GM21423 (cell line): ENCODE measurements at regions not wholly inside any gene's neighbourhood (a gene's known extent, or its start where the extent isn't known, plus 50 kb on each side); places are given as distances from the start of the nearest gene placed in this dataset.
"Not testable (repeated sequence)": the region's sequence is repeated elsewhere in the genome, so short reads cannot be mapped to it uniquely, and the experiment has no call there.

ENCODE experiments used
- ATAC-seq: cut with Tn5 transposase; IDR thresholded peaks from one replicate; pipeline ENCODE4 v1.9.1; 2021; ENCODE audit warnings: mild to moderate bottlenecking, moderate library complexity; ENCODE audit not compliant: unreplicated experiment

DNA sequence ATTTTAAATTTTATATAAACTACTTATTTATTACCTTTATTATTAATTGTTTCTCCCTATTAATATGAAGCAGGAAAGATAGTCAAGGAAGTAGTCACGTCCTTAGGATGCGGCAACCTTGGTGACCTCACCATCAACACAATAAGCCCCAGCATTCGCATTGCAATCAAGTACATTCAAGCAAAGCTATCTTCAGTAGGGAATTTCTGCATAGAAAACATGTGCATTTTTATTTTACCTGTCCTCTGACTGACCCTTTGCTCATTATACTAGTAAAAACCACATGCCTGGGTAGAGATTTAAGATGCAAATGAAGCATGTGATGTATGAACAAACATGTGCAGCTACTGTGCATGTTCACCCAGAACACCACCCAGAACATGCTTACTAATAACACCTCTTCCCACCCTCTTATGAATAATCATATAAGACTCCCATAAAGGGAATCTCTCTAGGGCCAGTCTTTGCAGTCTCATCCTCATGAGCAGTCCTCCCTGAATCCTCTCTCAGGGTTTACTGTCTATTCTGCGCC is 869.6 kb downstream of the TAF11L14 start:
- no peak for ATAC-seq

DNA sequence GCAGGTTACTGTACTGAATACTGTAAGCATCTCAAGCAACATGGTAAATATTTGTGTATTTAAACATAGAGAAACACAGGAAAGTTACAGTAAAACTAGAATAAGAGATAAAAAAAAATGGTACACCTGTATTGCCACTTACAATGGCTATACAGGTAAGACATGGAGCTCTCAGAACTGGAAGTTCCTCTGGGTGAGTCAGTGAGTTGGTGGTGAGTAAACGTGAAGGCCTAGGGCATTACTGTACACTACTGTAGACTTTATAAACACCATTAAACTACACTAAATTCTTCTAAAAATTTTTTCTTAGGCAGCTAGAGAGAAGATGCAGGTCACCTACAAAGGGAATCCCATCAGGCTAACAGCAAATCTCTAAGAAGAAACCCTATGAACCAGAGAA is 872.9 kb downstream of the TAF11L14 start:
- no peak for ATAC-seq

DNA sequence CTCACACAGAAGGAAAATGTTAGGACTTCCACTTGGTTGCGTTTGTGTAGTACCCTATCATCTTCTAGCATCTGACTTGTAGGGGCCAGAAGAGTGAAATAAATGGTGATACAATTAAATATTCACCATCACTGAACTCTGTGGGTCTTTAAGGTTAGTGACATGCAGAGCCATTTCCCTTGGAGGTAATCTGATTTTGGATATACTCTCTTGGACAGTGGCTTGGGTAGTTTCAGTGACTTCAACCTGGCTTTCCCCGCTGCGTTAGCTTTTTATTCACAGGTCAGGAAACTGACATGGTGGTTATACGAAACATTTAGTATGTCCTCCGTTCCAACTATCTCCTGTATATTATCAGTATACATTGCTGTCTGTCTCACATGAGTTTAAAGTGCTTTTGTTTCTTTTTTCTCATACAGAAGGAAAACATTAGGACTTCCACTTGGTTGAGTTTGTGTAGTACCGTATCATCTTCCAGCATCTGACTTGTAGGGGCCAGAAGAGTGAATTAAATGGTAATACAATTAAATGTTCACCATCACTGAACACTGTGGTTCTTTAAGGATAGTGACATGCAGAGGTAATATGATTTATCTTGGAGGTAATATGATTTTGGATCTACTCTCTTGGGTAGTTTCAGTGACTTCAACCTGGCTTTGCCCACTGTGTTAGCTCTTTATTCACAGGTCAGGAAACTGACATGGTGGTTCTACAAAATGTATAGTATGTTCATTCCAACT is 883.6 kb downstream of the TAF11L14 start:
- no peak for ATAC-seq

DNA sequence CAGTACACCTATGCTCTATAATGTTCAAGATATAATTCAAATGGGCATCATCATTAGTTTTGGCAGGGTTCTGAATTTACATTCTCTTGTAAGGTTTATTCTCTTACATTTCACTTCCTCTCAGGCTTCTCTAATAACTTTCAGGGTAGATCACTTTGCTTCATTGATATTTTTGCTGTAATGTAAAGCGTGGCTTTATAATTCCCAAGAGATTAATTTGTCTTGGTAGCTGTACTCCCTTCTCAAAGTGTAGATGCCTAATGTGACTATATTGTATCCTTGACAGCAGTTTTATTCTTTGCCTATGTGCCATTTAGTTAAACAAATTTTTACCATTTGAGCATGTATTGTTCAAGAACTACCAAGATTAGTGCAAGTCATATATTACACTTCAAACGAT is 889.1 kb downstream of the TAF11L14 start:
- ATAC-seq, result no peak

DNA sequence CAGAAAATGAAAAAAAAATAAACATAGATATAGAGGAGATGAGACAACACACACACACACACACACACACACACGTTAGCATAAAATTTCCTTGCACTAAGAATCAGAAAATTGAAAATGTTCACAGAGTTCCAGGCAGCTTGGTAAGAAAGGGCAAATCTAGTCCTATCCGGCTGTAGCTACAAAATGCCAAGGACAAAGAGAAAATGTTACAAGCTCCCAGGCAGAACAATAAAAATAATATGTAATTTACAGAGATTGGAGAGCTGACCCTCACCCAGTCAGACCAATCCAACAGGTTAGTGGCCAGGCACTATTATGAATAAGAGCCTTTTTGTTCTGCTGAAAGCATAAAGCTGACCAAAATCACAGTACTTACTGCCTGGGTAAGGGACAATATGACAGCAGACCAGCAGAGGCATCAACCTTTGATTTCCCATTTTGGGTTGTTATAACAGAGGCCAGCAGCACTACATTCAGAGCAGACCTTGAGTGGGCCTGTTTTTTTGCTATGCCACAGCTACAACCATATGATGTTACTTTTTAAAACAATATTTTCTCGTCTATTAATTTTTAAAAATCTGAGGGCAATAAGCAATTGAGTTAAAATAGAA is 892.6 kb downstream of the TAF11L14 start:
- no peak for ATAC-seq

DNA sequence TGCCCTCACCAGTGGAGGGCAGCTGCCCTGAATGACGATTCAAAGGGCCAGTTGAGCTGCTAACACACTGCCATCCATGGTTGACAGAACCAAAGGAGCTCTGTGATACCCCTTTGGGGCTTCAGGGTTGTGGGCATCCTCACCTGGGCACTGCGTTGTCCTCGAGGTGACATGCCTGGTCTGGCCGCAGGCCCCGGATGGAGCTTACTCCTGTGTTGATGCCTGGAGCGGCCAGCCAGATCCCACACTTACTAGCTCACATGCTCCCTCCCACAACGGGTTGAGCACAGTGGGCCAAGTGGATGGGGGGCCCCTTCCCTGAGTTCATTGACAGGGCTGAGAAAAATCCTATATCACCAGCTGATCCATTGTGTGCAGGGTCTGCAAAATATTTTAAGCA is 898.9 kb downstream of the TAF11L14 start:
- no peak for ATAC-seq

DNA sequence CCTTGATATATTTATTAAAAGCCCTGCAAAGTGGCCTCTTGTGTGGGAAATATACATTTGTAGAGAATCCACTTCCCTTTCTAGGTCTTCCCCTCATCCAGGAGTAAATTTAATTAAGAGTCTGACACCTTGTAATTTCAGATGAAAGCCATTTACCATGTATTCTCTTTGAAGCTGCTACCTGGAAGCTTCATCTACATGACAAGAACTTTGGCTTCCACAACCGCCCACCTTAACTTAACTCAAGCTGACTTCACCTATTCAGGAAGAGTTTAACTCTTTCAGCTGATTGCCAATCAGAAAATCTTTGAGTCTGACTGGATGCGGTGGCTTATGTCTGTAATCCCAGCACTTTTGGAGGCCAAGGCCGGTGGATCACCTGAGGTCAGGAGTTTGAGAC is 899.9 kb downstream of the TAF11L14 start:
- ATAC-seq, result no peak

DNA sequence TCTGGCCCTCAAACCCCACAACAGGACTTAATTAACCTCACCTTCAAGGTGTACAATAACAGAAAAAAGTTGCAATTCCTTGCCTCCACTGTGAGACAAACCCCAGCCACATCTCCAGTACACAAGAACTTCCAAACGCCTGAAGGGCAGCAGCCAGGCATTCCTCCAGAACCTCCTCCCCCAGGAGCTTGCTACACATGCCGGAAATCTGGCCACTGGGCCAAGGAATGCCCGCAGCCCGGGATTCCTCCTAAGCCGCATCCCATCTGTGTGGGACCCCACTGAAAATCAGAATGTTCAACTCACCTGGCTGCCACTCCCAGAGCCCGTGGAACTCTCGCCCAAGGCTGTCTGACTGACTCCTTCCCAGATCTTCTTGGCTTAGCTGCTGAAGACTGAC is 901.5 kb downstream of the TAF11L14 start:
- ATAC-seq, result not testable (repeated sequence)

DNA sequence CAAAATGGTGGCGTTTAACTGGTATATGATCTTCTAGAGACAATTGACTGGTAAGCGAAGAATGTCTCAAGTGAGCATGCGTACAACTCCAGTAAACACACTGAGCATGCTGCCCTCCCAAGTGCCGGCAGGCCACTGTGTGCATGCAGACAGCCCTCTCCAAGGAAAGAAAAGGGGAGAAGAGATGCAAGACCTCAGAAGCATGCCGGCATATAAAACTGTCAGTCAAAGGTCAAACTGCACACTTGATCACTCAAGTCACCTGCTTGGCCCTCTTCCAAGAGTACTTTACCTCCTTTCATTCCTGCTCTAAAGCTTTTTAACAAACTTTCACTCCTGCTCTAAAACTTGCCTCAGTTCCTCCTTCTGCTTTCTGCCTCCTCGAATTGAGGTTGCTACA is 910.2 kb downstream of the TAF11L14 start:
- no peak for ATAC-seq

DNA sequence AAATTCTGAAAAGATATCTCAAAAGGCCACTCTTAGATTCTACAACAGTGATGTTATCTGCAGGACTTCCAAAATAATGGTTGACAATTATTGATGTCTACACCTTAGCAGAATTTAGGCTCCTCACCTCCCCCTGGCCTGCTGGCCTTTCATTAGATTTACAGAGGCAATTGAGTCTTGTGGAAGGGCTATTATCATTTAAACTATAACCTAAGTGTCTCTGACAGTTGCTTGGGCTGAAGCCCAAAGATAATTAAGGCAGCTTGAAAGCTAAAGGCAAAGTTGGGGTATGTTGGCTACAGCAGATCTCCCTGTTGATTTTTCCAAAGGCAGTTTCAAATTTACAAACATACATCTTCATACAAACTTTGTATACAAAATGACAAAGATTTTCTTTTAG is 912.3 kb downstream of the TAF11L14 start:
- no peak for ATAC-seq

DNA sequence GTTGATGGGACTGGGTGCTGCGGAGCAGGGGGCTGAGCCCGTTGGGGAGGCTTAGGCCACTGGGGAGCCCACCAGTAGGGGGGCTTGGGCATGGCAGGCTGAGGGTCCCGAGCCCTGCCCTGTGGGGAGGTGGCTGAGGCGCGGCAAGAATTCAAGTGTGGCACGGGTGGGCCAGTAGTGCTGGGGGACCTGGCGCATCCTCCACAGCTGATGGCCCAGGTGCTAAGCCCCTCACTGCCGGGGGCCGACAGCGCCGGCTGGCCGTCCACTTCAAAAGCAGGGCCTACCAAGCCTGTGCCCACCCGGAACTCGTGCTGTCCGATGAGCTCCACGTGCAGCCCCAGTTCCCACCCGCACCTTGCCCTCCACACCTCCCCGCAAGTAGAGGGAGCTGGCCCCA is 917.5 kb downstream of the TAF11L14 start:
- ATAC-seq, result no peak

DNA sequence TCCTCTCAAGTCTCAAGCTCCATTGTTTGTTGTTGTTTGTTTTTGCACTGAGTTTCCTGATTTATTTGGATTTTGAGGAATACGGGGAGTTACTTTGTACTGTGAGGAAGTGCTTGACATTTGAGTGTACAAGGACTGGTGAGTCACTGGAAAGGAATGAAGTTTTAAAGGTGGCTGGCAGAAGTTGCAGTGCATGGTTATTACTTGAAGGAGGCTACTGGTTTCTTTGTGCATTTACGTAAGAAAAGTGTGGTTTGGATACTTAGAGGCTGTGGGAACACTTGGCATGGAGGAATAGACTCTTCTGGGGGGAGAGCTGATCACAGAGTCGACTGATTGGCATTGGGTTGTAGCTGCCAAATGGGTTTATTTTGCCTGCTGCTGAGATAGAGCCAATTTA is 919.0 kb downstream of the TAF11L14 start:
- ATAC-seq, result no peak

DNA sequence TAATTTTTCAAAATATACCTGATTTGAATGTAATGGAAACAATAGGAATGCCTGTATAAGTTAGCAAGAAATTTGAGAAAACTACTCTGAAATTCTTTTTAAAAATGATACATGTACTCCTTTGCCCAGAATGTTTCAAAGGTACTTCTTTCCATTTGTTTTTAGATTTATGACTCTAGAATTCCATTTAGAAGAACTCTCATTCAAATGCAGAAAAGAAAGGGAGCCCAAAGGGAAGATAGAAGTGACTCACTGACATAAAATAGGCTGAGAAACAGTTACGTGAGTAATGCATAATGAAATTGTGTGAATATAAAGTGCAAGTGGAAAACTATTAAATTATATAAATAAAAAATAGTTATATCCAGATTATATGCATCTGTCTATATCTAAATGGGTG is 926.3 kb downstream of the TAF11L14 start:
- no peak for ATAC-seq

DNA sequence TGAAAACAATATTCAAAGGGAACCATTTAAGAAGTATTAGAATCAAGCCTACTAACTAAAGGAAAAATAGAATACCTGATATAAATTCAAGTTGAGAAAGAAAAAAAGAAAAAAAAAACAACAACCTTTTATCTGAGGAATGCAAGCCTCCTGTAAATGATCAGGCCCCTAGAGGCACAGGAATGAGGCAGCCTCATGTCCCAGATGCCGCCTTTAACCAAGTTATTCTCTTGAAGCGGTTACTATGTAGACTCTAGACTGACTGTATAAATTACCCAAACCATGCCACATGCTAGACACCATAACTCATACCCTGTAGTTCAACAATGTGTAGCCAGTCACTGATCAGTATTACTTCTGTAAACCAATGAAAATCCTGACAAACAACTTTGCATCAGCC is 929.6 kb downstream of the TAF11L14 start:
- no peak for ATAC-seq

DNA sequence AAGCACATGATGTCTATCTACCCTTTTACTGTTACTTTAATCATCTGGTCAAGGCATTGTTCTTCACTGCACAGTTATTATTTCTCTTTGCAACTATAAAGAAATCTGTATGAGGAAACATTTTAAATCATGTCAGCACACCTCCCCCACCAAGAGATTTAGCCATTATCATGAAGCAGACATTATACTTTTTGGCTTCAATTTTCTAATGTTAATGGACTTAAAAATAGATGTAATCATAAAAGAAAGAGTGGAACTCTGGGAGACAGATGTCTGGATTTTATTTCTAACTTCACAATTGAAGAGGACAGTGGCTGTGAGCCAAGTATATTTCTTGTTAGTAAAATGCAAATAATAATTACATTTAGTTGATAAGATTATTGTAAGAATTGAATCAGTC is 932.4 kb downstream of the TAF11L14 start:
- ATAC-seq, result no peak

DNA sequence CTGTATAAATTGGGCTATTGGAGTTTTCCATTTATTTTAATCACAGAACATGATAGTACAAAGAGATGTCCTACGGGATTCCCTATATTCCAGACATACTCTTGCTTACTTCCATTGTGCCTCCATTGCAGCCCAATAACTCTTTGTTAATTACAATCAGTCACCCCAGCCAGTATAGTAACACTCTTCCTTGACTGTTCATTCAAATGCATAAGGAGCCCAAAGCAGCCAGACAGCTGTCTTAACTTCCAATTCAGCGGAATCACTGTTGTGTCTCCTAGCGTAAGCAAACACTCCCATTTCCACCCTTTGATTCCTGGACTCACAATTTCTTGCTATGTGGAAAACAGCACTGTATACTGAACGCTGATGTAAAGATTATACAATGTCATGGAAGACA is 942.3 kb downstream of the TAF11L14 start:
- ATAC-seq, result no peak

DNA sequence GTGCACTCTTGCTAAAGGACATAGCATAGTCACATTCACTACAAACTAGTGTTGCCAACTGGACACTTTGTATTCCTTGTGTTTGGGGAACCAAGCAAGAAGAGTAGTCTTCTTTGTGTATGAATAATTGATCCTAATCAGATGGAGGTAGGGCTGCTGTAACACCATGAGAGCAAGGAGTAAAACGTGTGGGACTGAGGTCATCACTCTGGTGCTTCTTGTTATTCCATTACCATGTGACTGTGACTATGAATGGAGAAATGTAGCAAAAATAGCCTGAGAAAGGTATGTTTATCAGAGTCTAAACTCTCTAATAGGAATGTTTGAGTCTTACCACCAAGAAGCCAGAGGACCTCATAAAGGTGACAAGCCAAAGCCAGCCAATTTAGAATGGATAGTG is 966.9 kb downstream of the TAF11L14 start:
- no peak for ATAC-seq

DNA sequence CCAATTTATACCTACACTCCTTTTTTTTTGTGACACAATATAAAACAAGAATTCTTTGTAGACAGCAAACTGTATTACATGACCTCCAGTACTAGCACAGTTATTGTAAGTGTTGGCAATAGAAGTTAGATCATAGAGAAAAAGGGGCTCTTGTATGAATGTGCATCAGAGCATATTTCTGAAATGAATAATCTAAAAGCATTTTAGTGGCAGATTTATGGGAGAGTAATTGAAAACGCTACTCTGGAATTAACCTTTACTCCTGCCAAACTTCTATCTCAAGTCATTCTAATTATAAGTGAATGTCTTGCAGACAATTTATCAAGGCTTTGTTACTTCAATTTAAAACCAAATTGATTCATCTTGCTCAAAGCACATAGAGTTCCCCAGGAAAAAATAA is 968.1 kb downstream of the TAF11L14 start:
- no peak for ATAC-seq

DNA sequence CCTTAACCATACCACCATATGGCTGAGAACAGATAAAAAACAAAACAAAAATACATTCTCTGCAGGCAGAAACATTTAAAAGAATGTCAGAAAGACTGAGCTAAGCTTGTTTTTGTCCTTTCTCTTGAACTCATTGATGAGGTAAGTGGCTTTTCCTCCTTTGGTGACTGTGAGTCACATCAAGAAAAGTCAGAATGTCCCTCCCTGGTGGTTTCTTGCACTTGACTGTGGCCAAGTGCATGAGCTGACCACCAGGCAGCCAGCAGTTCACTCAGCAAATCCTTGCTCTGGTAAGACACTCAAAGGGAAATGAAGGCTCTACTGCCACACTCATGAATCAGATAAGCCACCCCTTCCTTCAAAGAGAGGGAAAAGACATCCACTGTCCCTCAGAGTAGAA is 970.9 kb downstream of the TAF11L14 start:
- no peak for ATAC-seq

DNA sequence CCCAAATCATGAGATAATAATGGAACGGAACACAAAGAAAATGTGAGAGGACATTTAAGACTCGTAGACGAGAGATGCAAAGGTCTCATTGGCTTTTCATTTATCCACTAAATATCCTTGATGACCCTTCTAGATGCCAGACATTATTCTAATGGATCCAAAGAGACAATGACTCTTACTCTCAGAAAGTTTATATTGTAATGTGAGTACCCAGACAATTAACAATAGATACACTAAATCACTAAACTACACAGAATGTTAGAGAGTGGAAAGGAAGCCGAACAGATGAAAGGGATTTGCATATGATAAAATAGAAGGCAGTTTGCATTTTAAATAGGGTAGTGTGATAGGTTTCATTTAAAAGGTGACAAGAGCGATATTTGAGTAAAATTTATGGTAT is 973.3 kb downstream of the TAF11L14 start:
- no peak for ATAC-seq

DNA sequence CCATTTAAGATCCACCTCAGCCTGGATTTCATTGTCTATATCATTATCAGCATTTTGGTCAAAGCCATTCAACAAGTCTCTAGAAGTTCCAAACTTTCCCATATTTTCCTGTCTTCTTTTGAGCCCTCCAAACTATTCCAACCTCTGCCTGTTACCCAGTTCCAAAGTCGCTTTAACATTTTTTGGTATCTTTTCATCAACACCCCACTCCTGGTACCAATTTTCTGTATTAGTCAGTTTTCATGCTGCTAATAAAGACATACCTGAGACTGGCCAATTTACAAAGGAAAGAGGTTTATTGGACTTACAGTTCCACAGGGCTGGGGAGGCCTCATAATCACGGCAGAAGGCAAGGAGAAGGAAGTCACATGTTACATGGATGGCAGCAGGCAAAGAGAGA is 982.9 kb downstream of the TAF11L14 start:
- not testable (repeated sequence) for ATAC-seq

DNA sequence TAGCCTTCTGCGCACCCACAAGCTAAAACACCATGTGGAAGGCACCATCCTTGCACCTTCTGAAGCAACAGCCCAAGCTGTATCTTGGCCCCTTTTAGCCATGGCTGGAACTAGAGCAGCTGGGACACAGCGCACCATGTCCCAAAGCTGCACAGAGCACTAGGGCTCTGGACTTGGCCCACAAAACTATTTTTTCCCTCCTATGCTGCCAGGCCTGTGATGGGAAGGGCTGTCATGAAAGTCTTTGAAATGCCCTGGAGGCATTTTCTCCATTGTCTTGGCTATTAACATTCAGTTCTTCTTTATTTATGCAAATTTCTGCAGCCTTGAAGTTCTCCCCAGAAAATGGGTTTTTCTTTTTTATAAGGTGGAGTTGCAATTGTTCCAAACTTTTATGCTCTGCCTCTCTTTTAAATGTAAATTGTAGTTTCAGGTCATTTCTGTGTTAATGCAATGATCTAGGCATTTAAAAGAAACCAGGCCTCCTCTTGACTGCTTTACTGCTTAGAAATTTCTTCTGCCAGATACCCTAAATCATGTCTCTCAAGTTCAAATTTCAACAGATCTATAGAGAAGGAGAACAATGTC is 996.3 kb downstream of the TAF11L14 start:
- no peak for ATAC-seq
